ENCODE measurements at regions not wholly inside any gene's neighbourhood (a gene's known extent, or its start where the extent isn't known, plus 50 kb on each side); places are given as distances from the start of the nearest gene placed in this dataset.

- DNase-seq = no peak
Observed at GRCh38 chr18:37666451-37666850, 100.9 kb upstream of the CELF4 start.

GRCh38 chr18:37665346-37665745, 99.7 kb upstream of the CELF4 start:
- DNase-seq = no peak

GRCh38 chr18:37663446-37663845, 97.8 kb upstream of the CELF4 start:
- no peak for DNase-seq

- DNase-seq = no peak
Observed at GRCh38 chr18:37662546-37663339, 97.1 kb upstream of the CELF4 start.

GRCh38 chr18:37662099-37662498, 96.5 kb upstream of the CELF4 start:
- DNase-seq = no peak

GRCh38 chr18:37661478-37661877, 95.9 kb upstream of the CELF4 start:
- no peak for DNase-seq

- DNase-seq = no peak
Observed at GRCh38 chr18:37661061-37661460, 95.5 kb upstream of the CELF4 start.

GRCh38 chr18:37660658-37661057, 95.1 kb upstream of the CELF4 start:
- no peak for DNase-seq

GRCh38 chr18:37659906-37660305, 94.3 kb upstream of the CELF4 start:
- DNase-seq = no peak

- DNase-seq = no peak
Observed at GRCh38 chr18:37658894-37659293, 93.3 kb upstream of the CELF4 start.

- DNase-seq = no peak
Observed at GRCh38 chr18:37657493-37657892, 91.9 kb upstream of the CELF4 start.

GRCh38 chr18:37654731-37655369, 89.3 kb upstream of the CELF4 start:
- DNase-seq = no peak

- DNase-seq = no peak
Observed at GRCh38 chr18:37654034-37654433, 88.4 kb upstream of the CELF4 start.

GRCh38 chr18:37653618-37654017, 88.0 kb upstream of the CELF4 start:
- no peak for DNase-seq

GRCh38 chr18:37649930-37650329, 84.3 kb upstream of the CELF4 start:
- DNase-seq = no peak

- DNase-seq = no peak
Observed at GRCh38 chr18:37649416-37649815, 83.8 kb upstream of the CELF4 start.

GRCh38 chr18:37641573-37641972, 76.0 kb upstream of the CELF4 start:
- no peak for DNase-seq

GRCh38 chr18:37640504-37640903, 74.9 kb upstream of the CELF4 start:
- DNase-seq = no peak

- DNase-seq = no peak
Observed at GRCh38 chr18:37639846-37640245, 74.2 kb upstream of the CELF4 start.

- no peak for DNase-seq
Observed at GRCh38 chr18:37637478-37637850, 71.9 kb upstream of the CELF4 start.

- no peak for DNase-seq
Observed at GRCh38 chr18:37636831-37637477, 71.4 kb upstream of the CELF4 start.

GRCh38 chr18:37634516-37634915, 68.9 kb upstream of the CELF4 start:
- no peak for DNase-seq

GRCh38 chr18:37631422-37631821, 65.8 kb upstream of the CELF4 start:
- no peak for DNase-seq

GRCh38 chr18:37630334-37630733, 64.7 kb upstream of the CELF4 start:
- DNase-seq = no peak
